ENCODE measurements at regions not wholly inside any gene's neighbourhood (a gene's known extent, or its start where the extent isn't known, plus 50 kb on each side); places are given as distances from the start of the nearest gene placed in this dataset.

DNA sequence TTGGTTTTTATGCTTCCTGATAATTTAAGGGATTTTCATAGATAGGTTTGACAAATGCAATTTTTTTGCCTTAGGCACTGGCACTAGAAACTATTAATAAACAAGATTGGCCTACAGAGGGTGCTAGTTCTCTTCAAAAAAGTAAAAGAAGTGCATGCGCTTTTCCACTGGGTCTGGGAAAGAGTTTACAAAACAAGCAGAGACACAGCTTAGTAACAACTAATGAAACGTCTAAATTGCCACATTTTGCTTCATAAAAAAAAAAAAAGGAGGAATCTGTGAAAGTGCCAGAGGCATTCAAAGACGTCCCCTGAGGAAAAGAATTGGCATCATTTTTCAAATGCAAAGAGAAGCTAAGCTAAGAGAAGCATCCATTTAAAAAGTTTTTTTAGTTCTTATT lies 58.3 kb upstream of the EEA1 start:
- H3K27ac ChIP-seq: peak overlapping the region; percentile 16 to 58
- no peaks in the 10 kb centered on the region for H3K27me3 ChIP-seq (replicated peaks; ENCODE audit: insufficient read depth)
- H3K36me3 ChIP-seq: no peaks in the 10 kb centered on the region
- peak overlapping the region; percentile 28 for H3K4me3 ChIP-seq
- TF ChIP-seq, protein P1, sequence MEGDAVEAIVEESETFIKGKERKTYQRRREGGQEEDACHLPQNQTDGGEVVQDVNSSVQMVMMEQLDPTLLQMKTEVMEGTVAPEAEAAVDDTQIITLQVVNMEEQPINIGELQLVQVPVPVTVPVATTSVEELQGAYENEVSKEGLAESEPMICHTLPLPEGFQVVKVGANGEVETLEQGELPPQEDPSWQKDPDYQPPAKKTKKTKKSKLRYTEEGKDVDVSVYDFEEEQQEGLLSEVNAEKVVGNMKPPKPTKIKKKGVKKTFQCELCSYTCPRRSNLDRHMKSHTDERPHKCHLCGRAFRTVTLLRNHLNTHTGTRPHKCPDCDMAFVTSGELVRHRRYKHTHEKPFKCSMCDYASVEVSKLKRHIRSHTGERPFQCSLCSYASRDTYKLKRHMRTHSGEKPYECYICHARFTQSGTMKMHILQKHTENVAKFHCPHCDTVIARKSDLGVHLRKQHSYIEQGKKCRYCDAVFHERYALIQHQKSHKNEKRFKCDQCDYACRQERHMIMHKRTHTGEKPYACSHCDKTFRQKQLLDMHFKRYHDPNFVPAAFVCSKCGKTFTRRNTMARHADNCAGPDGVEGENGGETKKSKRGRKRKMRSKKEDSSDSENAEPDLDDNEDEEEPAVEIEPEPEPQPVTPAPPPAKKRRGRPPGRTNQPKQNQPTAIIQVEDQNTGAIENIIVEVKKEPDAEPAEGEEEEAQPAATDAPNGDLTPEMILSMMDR (IDR thresholded peaks at IDR 0.05): peak; percentile 53
- ATAC-seq (ENCODE audit: insufficient number of reproducible peaks, low FRiP score, low read depth) (no peak), DNase-seq (ENCODE audit: low spot score) (no peak)
- no peaks in the 10 kb centered on the region for H3K9me3 ChIP-seq
- H3K4me1 ChIP-seq (ENCODE audit: control insufficient read depth in 1 of 2, low read depth in 2 of 2): peaks cover 7 to 24% of the 10 kb centered on the region in 2 donors

DNA sequence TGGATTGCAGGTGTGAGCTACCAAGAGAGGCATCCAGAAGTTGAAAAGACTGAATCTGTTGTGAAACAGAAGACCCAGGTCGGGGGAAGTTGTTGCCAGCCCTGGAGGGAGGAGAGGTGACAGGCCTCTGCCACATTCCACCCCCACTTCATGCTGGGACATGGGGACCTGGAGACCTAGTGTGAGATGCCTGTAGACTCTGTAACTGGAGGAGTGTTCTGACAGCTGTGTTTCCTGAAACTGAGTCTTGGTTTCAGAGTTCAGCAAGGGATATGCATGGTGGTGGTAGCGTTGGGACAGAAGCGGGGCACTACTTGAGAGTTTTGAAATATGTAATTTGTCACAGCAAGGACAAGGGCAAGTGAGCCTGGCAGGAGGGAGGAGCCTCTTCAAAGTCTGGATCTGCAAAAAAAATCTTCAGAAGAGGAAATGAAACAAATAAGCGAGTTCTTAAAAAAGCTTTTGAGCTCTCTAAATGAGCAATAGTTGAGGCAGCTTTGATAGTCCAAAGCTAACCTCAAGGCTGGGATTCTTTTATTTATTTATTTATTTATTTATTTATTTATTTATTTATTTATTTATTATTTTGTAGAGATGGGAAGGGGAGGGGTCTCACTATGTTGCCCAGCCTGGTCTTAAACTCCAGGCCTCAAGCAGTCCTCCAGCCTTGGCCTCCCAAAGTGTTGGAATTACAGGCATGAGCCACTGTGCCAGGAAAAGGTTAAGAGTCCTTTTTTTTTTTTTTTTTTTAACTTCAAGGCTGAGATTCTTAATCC lies 58.9 kb upstream of the EEA1 start:
- ATAC-seq (ENCODE audit: insufficient number of reproducible peaks, low FRiP score, low read depth) (no peak), DNase-seq (ENCODE audit: low spot score) (no peak)
- Histone ChIP-seq H3K36me3 (no peaks in the 10 kb centered on the region), H3K27me3 (replicated peaks; ENCODE audit: insufficient read depth) (no peaks in the 10 kb centered on the region), H3K4me1 (ENCODE audit: control insufficient read depth in 1 of 2, low read depth in 2 of 2) (peaks cover 7 to 24% of the 10 kb centered on the region in 2 donors), H3K4me3 (peak overlapping the region; percentile 28), H3K9me3 (no peaks in the 10 kb centered on the region), H3K27ac (peak overlapping the region; percentile 16 to 58)
- TF ChIP-seq, protein P1 (IDR thresholded peaks at IDR 0.05): no peak

DNA sequence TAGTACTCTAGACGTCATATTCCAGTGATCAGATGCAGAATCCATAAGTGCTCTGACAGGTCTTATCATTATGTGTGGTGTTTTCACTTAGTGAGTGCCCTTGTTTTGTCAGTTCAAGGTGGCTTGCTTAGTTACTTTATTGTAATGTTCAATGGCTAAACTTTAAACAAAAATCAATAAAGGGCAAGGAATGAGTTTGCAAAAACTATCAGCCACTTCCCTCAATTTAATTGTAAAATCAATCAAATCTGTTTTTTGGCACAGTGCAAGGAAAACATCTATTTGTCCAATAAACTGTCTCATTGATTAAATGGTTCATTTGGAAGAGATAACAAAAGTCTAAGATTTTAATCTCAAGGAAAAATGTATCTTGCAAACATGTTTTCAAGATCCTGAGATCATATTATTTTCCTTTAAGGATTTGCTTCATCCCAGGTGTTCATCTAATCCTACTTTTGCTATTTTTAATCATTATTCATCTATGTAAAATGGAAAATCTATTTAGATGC lies 59.6 kb upstream of the EEA1 start:
- Histone ChIP-seq H3K36me3 (no peaks in the 10 kb centered on the region), H3K4me3 (no peak overlapping the region), H3K27me3 (replicated peaks; ENCODE audit: insufficient read depth) (no peaks in the 10 kb centered on the region), H3K4me1 (ENCODE audit: control insufficient read depth in 1 of 2, low read depth in 2 of 2) (peaks cover 7 to 24% of the 10 kb centered on the region in 2 donors), H3K27ac (no peak overlapping the region), H3K9me3 (no peaks in the 10 kb centered on the region)
- DNase-seq (ENCODE audit: low spot score) (no peak), ATAC-seq (ENCODE audit: insufficient number of reproducible peaks, low FRiP score, low read depth) (no peak)
- TF ChIP-seq, protein P1 (IDR thresholded peaks at IDR 0.05): no peak

DNA sequence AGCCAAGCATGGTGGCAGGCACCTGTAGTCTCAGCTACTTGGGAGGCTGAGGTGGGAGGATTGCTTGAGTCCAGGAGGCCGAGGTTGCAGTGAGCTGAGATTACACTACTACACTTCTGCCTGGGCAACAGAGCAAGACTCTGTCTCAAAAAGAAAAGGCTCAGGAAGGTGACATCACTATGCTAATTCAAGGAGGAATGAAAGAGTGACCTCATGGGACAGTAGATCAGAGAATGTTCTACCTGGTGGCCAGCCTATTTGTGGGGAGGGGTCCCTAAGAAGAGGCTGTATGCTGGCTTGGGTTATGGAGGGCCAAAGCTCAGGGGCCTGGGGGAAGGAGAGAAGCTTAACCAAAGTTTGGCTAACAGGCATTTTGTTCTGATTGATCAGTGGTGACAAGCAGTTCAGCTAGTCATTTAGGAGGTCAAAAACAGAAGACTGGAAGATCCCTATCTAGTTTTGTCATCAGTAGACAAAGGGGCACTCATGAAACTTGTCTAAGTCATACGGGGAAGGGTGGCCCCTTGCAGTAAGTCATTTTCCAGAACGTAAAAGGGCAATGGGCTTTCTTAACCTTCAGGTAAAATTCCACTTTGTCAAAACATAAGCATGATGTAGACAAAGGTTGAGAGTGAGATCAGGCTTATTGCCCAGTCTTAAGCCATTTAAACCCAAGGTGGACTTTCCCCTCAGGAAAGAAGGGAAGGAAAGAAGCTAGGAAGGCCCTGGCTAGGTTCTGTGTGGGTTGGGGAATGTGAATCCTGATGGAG lies 60.8 kb upstream of the EEA1 start:
- Histone ChIP-seq H3K27ac (no peak overlapping the region), H3K27me3 (replicated peaks; ENCODE audit: insufficient read depth) (no peaks in the 10 kb centered on the region), H3K9me3 (no peaks in the 10 kb centered on the region), H3K36me3 (no peaks in the 10 kb centered on the region), H3K4me1 (ENCODE audit: control insufficient read depth in 1 of 2, low read depth in 2 of 2) (peaks cover 7 to 24% of the 10 kb centered on the region in 2 donors), H3K4me3 (no peak overlapping the region)
- DNase-seq (ENCODE audit: low spot score): no peak
- ATAC-seq (ENCODE audit: insufficient number of reproducible peaks, low FRiP score, low read depth): no peak
- TF ChIP-seq, protein P1 (IDR thresholded peaks at IDR 0.05): no peak

DNA sequence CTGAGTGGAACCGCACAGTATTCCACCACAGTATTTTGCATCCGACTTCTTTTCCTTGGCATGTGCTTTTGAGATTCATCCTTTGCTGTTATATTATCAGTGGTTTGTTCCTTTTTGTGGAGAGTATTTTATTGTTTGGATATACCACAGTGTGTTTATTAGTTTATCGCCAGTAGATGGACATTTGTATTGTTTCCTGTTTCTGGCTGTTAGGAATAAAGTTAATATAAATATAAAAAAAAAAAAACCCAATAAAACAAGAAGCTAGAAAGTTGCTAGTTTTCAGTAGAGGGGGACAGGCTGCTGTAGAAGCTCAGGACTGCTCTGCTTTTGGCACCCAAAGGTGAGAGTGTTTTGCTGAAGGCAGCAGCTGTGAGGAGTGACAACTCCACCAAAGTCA lies 62.0 kb upstream of the EEA1 start:
- Histone ChIP-seq H3K4me1 (ENCODE audit: control insufficient read depth in 1 of 2, low read depth in 2 of 2) (peaks cover 7 to 24% of the 10 kb centered on the region in 2 donors), H3K36me3 (no peaks in the 10 kb centered on the region), H3K27me3 (replicated peaks; ENCODE audit: insufficient read depth) (no peaks in the 10 kb centered on the region), H3K27ac (no peak overlapping the region), H3K4me3 (no peak overlapping the region), H3K9me3 (no peaks in the 10 kb centered on the region)
- ATAC-seq (ENCODE audit: insufficient number of reproducible peaks, low FRiP score, low read depth) (no peak), DNase-seq (ENCODE audit: low spot score) (no peak)
- TF ChIP-seq, protein P1 (IDR thresholded peaks at IDR 0.05): no peak
